NT2/D1 (cell line): ENCODE measurements at regions not wholly inside any gene's neighbourhood (a gene's known extent, or its start where the extent isn't known, plus 50 kb on each side); places are given as distances from the start of the nearest gene placed in this dataset.

ENCODE experiments used
- SUZ12 ChIP-seq: IDR thresholded peaks from 2 replicates; pipeline ENCODE4 v1.6.1; 2011; ENCODE audit not compliant: insufficient read length, insufficient read depth; ENCODE audit errors: extremely low read depth
- YY1 ChIP-seq: IDR thresholded peaks from 2 replicates; pipeline ENCODE4 v1.6.1; 2011; ENCODE audit not compliant: insufficient read length, insufficient read depth
- ZNF274 ChIP-seq: IDR thresholded peaks from 2 replicates; pipeline ENCODE4 v1.6.1; 2011; ENCODE audit warnings: mild to moderate bottlenecking, low read depth, low read length

DNA sequence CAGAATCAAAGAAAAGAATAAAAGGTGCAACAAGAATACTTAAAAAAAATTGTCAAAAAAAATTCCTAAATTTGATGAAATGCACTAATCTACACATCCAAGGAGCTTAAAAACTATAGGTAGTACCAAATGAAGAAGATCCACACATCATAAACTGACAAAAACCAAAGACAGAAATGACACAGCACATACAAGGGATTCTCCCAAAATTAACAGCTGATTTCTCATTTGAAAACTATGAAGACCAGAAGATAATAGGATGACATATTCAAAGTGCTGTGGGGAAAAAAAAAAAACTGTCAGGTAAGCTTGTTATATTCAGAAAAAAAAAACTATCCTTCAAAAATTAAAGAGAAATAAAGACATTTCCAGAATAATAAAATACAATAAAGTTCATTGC, 618.2 kb downstream of the TNS3 start:
- TF ChIP-seq YY1 (no peak), SUZ12 (no peak), ZNF274 (no peak)
